ENCODE measurements at regions not wholly inside any gene's neighbourhood (a gene's known extent, or its start where the extent isn't known, plus 50 kb on each side); places are given as distances from the start of the nearest gene placed in this dataset.
A peak's percentile ranks its signal among the peaks of the same experiment; 100 is the strongest.

GRCh38 chr15:72836676-72837330 lies 53.2 kb upstream of the ADPGK start:
- intact Hi-C loops (cut with DNase I) = no loop called here
- 46% methylated on average over 3 of the region's 6 CpGs for WGBS (ENCODE audit: insufficient coverage, low coverage, low lambda C conversion rate, missing lambda C conversion rate)

DNA sequence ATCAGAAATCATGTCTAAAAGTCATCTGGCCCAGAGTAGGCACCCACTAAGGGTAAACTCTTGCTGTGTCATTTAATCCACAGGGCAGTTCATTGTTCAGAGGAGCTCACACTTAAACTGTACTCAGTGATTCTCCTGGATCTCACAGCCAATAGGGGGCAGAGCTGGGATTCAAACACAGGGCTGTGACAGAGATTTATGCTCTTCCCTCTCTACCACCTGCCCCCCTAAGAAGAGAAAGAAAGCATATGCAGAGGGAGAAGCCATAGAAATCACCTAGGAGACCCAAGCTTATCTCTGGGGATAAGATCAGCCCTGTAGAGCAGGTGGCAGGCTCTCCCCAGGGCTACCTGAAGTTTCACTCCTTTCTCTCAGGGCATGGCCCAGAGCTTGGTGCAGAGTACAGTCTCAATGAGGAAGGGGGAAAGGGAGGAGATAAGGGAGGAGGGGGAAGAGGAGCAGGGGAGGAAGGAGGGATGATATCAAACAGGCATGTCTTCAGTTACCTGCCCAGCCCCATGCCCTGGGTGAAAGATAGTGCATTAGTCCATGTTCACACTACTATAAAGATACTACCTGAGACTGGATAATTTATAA lies 51.8 kb upstream of the ADPGK start:
- H3K4me3 ChIP-seq = no peak overlapping the region
- TF ChIP-seq POLR2A (IDR thresholded peaks at IDR 0.05) = no peak
- TF ChIP-seq, protein P1, sequence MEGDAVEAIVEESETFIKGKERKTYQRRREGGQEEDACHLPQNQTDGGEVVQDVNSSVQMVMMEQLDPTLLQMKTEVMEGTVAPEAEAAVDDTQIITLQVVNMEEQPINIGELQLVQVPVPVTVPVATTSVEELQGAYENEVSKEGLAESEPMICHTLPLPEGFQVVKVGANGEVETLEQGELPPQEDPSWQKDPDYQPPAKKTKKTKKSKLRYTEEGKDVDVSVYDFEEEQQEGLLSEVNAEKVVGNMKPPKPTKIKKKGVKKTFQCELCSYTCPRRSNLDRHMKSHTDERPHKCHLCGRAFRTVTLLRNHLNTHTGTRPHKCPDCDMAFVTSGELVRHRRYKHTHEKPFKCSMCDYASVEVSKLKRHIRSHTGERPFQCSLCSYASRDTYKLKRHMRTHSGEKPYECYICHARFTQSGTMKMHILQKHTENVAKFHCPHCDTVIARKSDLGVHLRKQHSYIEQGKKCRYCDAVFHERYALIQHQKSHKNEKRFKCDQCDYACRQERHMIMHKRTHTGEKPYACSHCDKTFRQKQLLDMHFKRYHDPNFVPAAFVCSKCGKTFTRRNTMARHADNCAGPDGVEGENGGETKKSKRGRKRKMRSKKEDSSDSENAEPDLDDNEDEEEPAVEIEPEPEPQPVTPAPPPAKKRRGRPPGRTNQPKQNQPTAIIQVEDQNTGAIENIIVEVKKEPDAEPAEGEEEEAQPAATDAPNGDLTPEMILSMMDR (IDR thresholded peaks at IDR 0.05) = peak; percentile 19 to 44 (median 26)
- DNase-seq (no peak), ATAC-seq (peak in 3 of 4 donors; percentile 43 to 56 (median 50))
- H3K9me3 ChIP-seq = no peaks in the 10 kb centered on the region
- no peaks in the 10 kb centered on the region for H3K27me3 ChIP-seq
- no peaks in the 10 kb centered on the region for H3K4me1 ChIP-seq
- no peaks in the 10 kb centered on the region for H3K36me3 ChIP-seq
- no peak overlapping the region for H3K27ac ChIP-seq
- intact Hi-C loops (cut with DNase I) = no loop called here

More at GRCh38 chr15:72836676-72837330, 53.2 kb upstream of the ADPGK start:
- Histone ChIP-seq H3K27me3 (no peaks in the 10 kb centered on the region), H3K9me3 (no peaks in the 10 kb centered on the region), H3K27ac (no peak overlapping the region), H3K4me1 (no peaks in the 10 kb centered on the region), H3K4me3 (no peak overlapping the region), H3K36me3 (no peaks in the 10 kb centered on the region)
- ATAC-seq = no peak
- TF ChIP-seq, protein P1 (IDR thresholded peaks at IDR 0.05) = no peak
- no peak for TF ChIP-seq POLR2A (IDR thresholded peaks at IDR 0.05)
- no peak for DNase-seq

GRCh38 chr15:72833561-72833960 lies 50.0 kb upstream of the ADPGK start:
- Histone ChIP-seq H3K36me3 (no peaks in the 10 kb centered on the region), H3K4me3 (no peak overlapping the region), H3K27me3 (no peaks in the 10 kb centered on the region), H3K4me1 (no peaks in the 10 kb centered on the region), H3K9me3 (no peaks in the 10 kb centered on the region), H3K27ac (no peak overlapping the region)
- no peak for ATAC-seq
- DNase-seq = no peak
- WGBS (ENCODE audit: insufficient coverage, low coverage, low lambda C conversion rate, missing lambda C conversion rate) = 9% methylated on average over 2 of the region's 2 CpGs
- intact Hi-C loops (cut with DNase I) = no loop called here
- TF ChIP-seq, protein P1 (IDR thresholded peaks at IDR 0.05) = no peak
- TF ChIP-seq POLR2A (IDR thresholded peaks at IDR 0.05) = no peak

All from right lobe of liver (tissue), 6 donors.